MM.1S (cell line): ENCODE measurements at regions not wholly inside any gene's neighbourhood (a gene's known extent, or its start where the extent isn't known, plus 50 kb on each side); places are given as distances from the start of the nearest gene placed in this dataset.

Source experiments
- CTCF ChIP-seq: fragments of 300-600 bp; sonication (generic); IDR thresholded peaks from 2 replicates; pipeline ENCODE4 v1.5.1; 2016; ENCODE audit warnings: antibody characterized with exemption, low read length, mixed read lengths
- EZH2 ChIP-seq: fragments of 300-600 bp; sonication (generic); optimal IDR thresholded peaks from 2 replicates; pipeline ENCODE3; 2017; ENCODE audit warnings: low read depth, mild to moderate bottlenecking, antibody characterized with exemption, low read length, mixed read lengths

- no peak for TF ChIP-seq CTCF
- TF ChIP-seq EZH2, result no peak
Measured at GRCh38 chr4:147054228-147054872, 108.7 kb upstream of the TTC29 start.
